ENCODE measurements at regions not wholly inside any gene's neighbourhood (a gene's known extent, or its start where the extent isn't known, plus 50 kb on each side); places are given as distances from the start of the nearest gene placed in this dataset.
"Not testable (repeated sequence)": the region's sequence is repeated elsewhere in the genome, so short reads cannot be mapped to it uniquely, and the experiment has no call there.

DNA sequence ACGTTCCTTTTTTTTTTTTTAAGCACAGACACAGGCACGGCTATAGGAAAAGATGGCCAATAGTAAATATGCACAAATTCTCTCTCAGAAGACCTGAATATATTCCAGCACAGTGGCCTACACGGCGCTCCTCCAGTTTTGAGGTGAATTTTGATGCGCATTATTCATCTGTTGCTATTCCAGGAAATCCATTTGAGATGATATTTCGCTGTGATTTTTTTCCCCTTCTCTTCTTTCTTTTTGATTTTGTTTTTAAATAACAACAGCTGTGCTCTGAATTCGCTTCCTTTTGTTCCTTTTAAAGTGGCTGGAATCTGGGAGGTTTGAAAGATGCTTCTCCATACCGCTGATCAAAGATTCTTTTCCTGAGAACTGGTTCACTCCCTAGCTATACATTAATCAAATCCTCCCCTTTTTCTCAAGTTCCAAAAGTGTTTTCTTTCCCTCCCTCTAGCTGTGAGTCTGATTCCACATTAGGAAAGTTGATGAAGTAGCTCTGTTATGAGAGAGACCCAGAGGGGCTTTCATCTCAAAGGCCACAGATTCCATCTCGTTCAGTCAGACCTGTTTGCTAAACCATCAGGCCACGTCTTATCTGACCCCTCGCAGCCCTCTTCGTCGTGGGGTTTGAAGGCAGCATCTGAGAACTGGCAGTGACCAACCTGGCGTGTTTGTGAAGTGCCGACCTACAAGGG, 602.7 kb upstream of the NRP1 start:
- Histone ChIP-seq H3K4me1 (ENCODE audit: control insufficient read depth, insufficient read depth, low read length) (no peaks in the 10 kb centered on the region; the same call in 1 of the 2 replicates), H3K36me3 (ENCODE audit: control insufficient read depth, insufficient read depth, low read length) (no peaks in the 10 kb centered on the region), H3K4me3 (ENCODE audit: low read depth, low read length) (no peak overlapping the region), H3K27me3 (ENCODE audit: control insufficient read depth, insufficient read depth, low read length) (no peaks in the 10 kb centered on the region), H3K9ac (ENCODE audit: low read length) (no peak overlapping the region), H3K27ac (ENCODE audit: low read depth, low read length) (no peak overlapping the region), H3K9me3 (ENCODE audit: control insufficient read depth, insufficient read depth, low read depth, low read length) (no peaks in the 10 kb centered on the region)

GRCh38 chr10:33935350-33935749, 600.9 kb upstream of the NRP1 start:
- H3K36me3 ChIP-seq (ENCODE audit: control insufficient read depth, insufficient read depth, low read length): no peaks in the 10 kb centered on the region
- no peak overlapping the region for H3K9ac ChIP-seq (ENCODE audit: low read length)
- no peaks in the 10 kb centered on the region; the same call in 1 of the 2 replicates for H3K4me1 ChIP-seq (ENCODE audit: control insufficient read depth, insufficient read depth, low read length)
- H3K4me3 ChIP-seq (ENCODE audit: low read depth, low read length): no peak overlapping the region
- no peaks in the 10 kb centered on the region for H3K27me3 ChIP-seq (ENCODE audit: control insufficient read depth, insufficient read depth, low read length)
- no peaks in the 10 kb centered on the region for H3K9me3 ChIP-seq (ENCODE audit: control insufficient read depth, insufficient read depth, low read depth, low read length)
- no peak overlapping the region for H3K27ac ChIP-seq (ENCODE audit: low read depth, low read length)

DNA sequence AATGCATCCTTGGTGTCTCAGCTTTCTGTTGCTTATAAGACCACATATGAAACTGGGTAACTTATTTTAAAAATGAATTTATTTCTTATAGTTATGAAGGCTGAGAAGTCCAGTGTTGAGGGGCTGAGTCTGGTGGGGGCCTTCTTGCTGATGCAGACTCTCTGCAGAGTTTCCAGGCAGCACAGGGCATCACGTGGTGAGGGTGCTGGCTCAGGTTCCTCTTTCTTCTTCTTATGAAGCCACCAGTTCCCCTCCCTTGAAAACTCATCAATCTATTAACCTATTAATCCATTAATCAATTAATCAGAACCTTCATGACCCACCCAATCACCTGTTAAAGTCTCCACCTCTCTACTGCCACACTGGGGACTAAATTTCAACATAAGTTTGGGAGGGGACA, 595.6 kb upstream of the NRP1 start:
- H3K36me3 ChIP-seq (ENCODE audit: control insufficient read depth, insufficient read depth, low read length): no peaks in the 10 kb centered on the region
- H3K4me1 ChIP-seq (ENCODE audit: control insufficient read depth, insufficient read depth, low read length): no peaks in the 10 kb centered on the region
- no peak overlapping the region for H3K9ac ChIP-seq (ENCODE audit: low read length)
- H3K4me3 ChIP-seq (ENCODE audit: low read depth, low read length): no peak overlapping the region
- H3K27me3 ChIP-seq (ENCODE audit: control insufficient read depth, insufficient read depth, low read length): no peaks in the 10 kb centered on the region
- no peaks in the 10 kb centered on the region for H3K9me3 ChIP-seq (ENCODE audit: control insufficient read depth, insufficient read depth, low read depth, low read length)
- no peak overlapping the region for H3K27ac ChIP-seq (ENCODE audit: low read depth, low read length)

DNA sequence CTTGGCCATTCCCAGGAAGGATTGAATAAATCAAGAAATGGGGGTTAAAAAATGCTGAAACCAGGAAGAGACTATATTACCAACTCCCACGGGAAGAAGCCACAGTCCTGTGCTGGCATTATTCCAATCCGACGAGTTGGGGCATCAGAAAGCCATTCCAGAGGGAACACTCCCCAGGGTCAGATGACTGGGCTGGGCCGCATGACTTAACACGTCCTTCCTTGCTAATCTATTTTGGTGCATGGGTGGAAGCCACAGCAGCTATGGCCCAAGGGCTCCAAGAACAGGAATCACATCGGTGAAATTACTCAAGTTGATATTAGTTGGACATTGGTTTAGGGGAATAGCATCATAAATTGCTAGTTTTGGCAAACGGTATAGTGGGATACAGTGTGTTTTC, 592.9 kb upstream of the NRP1 start:
- Histone ChIP-seq H3K9ac (ENCODE audit: low read length) (no peak overlapping the region), H3K9me3 (ENCODE audit: control insufficient read depth, insufficient read depth, low read depth, low read length) (0 out of 2 replicates have a peak, but pooled peaks cover 5% of the 10 kb centered on the region), H3K36me3 (ENCODE audit: control insufficient read depth, insufficient read depth, low read length) (no peaks in the 10 kb centered on the region), H3K4me3 (ENCODE audit: low read depth, low read length) (no peak overlapping the region), H3K27me3 (ENCODE audit: control insufficient read depth, insufficient read depth, low read length) (no peaks in the 10 kb centered on the region), H3K27ac (ENCODE audit: low read depth, low read length) (no peak overlapping the region), H3K4me1 (ENCODE audit: control insufficient read depth, insufficient read depth, low read length) (no peaks in the 10 kb centered on the region)

DNA sequence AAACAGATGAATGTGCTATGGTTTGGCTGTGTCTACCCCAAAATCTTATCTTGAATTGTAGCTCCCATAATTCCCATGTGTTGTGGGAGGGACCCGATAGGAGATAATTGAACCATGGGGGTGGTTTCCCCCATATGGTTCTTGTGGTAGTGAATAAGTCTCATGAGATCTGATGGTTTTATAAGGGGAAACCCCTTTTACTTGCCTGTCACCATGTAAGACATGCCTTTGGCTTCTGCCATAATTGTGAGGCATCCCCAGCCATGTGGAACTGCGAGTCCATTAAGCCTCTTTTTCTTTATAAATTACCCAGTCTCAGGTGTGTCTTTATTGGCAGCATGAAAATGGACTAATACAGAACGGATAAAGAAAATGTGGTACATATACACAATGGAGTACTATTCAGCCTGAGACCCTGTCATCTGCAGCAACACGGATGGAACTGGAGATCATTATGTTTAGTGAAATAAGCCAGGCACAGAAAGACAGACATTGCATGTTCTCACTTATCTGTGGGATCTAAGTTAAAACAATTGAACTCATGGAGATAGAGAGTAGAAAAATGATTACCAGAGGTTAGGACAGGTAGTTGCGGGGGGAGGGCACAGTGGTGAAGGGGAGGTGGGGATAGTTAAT, 587.6 kb upstream of the NRP1 start:
- Histone ChIP-seq H3K9me3 (ENCODE audit: control insufficient read depth, insufficient read depth, low read depth, low read length) (0 out of 2 replicates have a peak, but pooled peaks cover 5% of the 10 kb centered on the region), H3K9ac (ENCODE audit: low read length) (no peak overlapping the region), H3K27me3 (ENCODE audit: control insufficient read depth, insufficient read depth, low read length) (no peaks in the 10 kb centered on the region), H3K4me1 (ENCODE audit: control insufficient read depth, insufficient read depth, low read length) (no peaks in the 10 kb centered on the region), H3K4me3 (ENCODE audit: low read depth, low read length) (no peak overlapping the region), H3K27ac (ENCODE audit: low read depth, low read length) (no peak overlapping the region), H3K36me3 (ENCODE audit: control insufficient read depth, insufficient read depth, low read length) (no peaks in the 10 kb centered on the region)

DNA sequence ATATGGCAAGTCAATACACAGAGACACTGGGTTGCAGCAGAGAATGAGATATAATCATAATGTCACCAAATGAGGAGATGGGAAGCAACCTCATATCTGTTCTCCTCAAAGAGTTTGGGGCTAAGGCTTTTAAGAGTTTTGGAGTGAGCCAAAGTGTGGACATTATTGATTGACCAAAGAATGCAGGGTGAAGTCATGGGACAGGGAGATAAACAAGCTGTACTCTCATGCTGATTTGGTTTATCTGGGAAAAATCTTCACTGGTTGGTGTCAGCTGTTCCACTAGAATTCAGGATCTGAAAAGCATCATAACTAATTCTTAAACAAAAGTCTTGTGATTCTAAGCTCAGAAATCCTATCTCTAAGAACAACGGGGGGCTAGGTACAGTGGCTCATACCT, 585.9 kb upstream of the NRP1 start:
- H3K36me3 ChIP-seq (ENCODE audit: control insufficient read depth, insufficient read depth, low read length): no peaks in the 10 kb centered on the region
- no peaks in the 10 kb centered on the region for H3K27me3 ChIP-seq (ENCODE audit: control insufficient read depth, insufficient read depth, low read length)
- no peaks in the 10 kb centered on the region for H3K4me1 ChIP-seq (ENCODE audit: control insufficient read depth, insufficient read depth, low read length)
- H3K9ac ChIP-seq (ENCODE audit: low read length): no peak overlapping the region
- 0 out of 2 replicates have a peak, but pooled peaks cover 5% of the 10 kb centered on the region for H3K9me3 ChIP-seq (ENCODE audit: control insufficient read depth, insufficient read depth, low read depth, low read length)
- no peak overlapping the region for H3K4me3 ChIP-seq (ENCODE audit: low read depth, low read length)
- H3K27ac ChIP-seq (ENCODE audit: low read depth, low read length): no peak overlapping the region

DNA sequence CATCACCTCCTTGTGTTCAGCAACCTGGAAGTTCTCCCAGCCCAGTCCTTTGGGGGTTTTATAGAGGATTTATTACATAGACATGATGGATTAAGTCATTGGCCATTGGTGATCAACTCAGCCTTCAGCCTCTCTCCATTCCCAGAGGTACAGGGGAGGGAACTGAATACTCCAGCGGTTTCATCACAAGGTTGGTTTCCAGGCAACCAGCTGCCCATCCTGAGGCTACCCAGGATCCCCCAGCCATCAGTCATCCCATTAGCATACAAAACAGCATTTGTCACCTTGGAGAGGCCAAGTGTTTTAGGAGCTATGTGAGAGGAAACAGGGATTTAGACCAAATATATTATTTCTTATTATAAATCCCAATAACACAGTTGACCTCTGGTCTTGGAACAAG, 584.8 kb upstream of the NRP1 start:
- Histone ChIP-seq H3K9me3 (ENCODE audit: control insufficient read depth, insufficient read depth, low read depth, low read length) (0 out of 2 replicates have a peak, but pooled peaks cover 5% of the 10 kb centered on the region), H3K4me1 (ENCODE audit: control insufficient read depth, insufficient read depth, low read length) (no peaks in the 10 kb centered on the region), H3K27ac (ENCODE audit: low read depth, low read length) (no peak overlapping the region), H3K4me3 (ENCODE audit: low read depth, low read length) (no peak overlapping the region), H3K27me3 (ENCODE audit: control insufficient read depth, insufficient read depth, low read length) (no peaks in the 10 kb centered on the region), H3K36me3 (ENCODE audit: control insufficient read depth, insufficient read depth, low read length) (no peaks in the 10 kb centered on the region), H3K9ac (ENCODE audit: low read length) (no peak overlapping the region)

- Histone ChIP-seq H3K9ac (ENCODE audit: low read length) (no peak overlapping the region), H3K36me3 (ENCODE audit: control insufficient read depth, insufficient read depth, low read length) (no peaks in the 10 kb centered on the region), H3K9me3 (ENCODE audit: control insufficient read depth, insufficient read depth, low read depth, low read length) (no peaks in the 10 kb centered on the region), H3K4me1 (ENCODE audit: control insufficient read depth, insufficient read depth, low read length) (no peaks in the 10 kb centered on the region), H3K27me3 (ENCODE audit: control insufficient read depth, insufficient read depth, low read length) (no peaks in the 10 kb centered on the region), H3K27ac (ENCODE audit: low read depth, low read length) (no peak overlapping the region), H3K4me3 (ENCODE audit: low read depth, low read length) (no peak overlapping the region)
Observed at GRCh38 chr10:33917069-33917780, 582.8 kb upstream of the NRP1 start.

DNA sequence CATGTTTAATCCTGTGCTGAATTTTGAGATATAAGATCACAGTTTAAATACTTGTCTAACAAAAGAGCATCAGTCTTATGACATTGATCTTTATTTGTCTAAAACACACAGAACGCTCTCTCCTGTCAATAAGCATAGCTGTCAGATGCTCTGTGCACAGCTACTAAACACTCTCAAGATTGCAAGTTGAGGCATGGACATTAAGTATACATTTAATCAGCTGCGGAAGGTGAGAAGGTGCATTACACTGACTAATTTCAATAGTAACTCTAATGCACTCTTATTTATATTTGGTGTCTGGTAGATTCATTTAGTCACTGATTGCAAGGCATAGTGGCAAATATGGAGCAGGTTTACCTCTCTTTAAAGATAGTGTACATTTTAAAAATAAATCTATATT, 580.3 kb upstream of the NRP1 start:
- Histone ChIP-seq H3K9me3 (ENCODE audit: control insufficient read depth, insufficient read depth, low read depth, low read length) (no peaks in the 10 kb centered on the region), H3K4me1 (ENCODE audit: control insufficient read depth, insufficient read depth, low read length) (no peaks in the 10 kb centered on the region), H3K9ac (ENCODE audit: low read length) (no peak overlapping the region), H3K27ac (ENCODE audit: low read depth, low read length) (no peak overlapping the region), H3K27me3 (ENCODE audit: control insufficient read depth, insufficient read depth, low read length) (no peaks in the 10 kb centered on the region), H3K4me3 (ENCODE audit: low read depth, low read length) (no peak overlapping the region), H3K36me3 (ENCODE audit: control insufficient read depth, insufficient read depth, low read length) (no peaks in the 10 kb centered on the region)

GRCh38 chr10:33913194-33913593, 578.7 kb upstream of the NRP1 start:
- H3K9ac ChIP-seq (ENCODE audit: low read length): no peak overlapping the region

GRCh38 chr10:33909476-33909875, 575.0 kb upstream of the NRP1 start:
- H3K4me1 ChIP-seq (ENCODE audit: control insufficient read depth, insufficient read depth, low read length); H3K27ac ChIP-seq (ENCODE audit: low read depth, low read length); H3K27me3 ChIP-seq (ENCODE audit: control insufficient read depth, insufficient read depth, low read length); H3K9me3 ChIP-seq (ENCODE audit: control insufficient read depth, insufficient read depth, low read depth, low read length); H3K9ac ChIP-seq (ENCODE audit: low read length); H3K4me3 ChIP-seq (ENCODE audit: low read depth, low read length); H3K36me3 ChIP-seq (ENCODE audit: control insufficient read depth, insufficient read depth, low read length): not testable (repeated sequence)

More at GRCh38 chr10:33913194-33913593, 578.7 kb upstream of the NRP1 start:
- Histone ChIP-seq H3K27ac (ENCODE audit: low read depth, low read length) (no peak overlapping the region), H3K4me1 (ENCODE audit: control insufficient read depth, insufficient read depth, low read length) (no peaks in the 10 kb centered on the region), H3K27me3 (ENCODE audit: control insufficient read depth, insufficient read depth, low read length) (no peaks in the 10 kb centered on the region), H3K4me3 (ENCODE audit: low read depth, low read length) (no peak overlapping the region), H3K9me3 (ENCODE audit: control insufficient read depth, insufficient read depth, low read depth, low read length) (no peaks in the 10 kb centered on the region), H3K36me3 (ENCODE audit: control insufficient read depth, insufficient read depth, low read length) (no peaks in the 10 kb centered on the region)
